Endothelial cell of umbilical vein (primary cell): ENCODE measurements at regions not wholly inside any gene's neighbourhood (a gene's known extent, or its start where the extent isn't known, plus 50 kb on each side); places are given as distances from the start of the nearest gene placed in this dataset.

Experiments used
- BruUV-seq: library from RNA; stranded (reverse); fragments of 400-500 nt; replicated peaks from 2 replicates; lab custom pipeline; 2021; lab: Mats Ljungman, UMichigan
- CTCF ChIA-PET: fragments of 300-600, 350-600 bp; sonication (Branson Sonifier 250); formaldehyde crosslinking; loops from one replicate; lab custom pipeline; 2021; ENCODE audit warnings: antibody characterized with exemption, inconsistent platforms; lab: Charles Lee
- POLR2A ChIA-PET: fragments of 300-600, 350-600 bp; sonication (Branson Sonifier 250); formaldehyde crosslinking; loops from one replicate; lab custom pipeline; 2021; ENCODE audit warnings: antibody characterized with exemption, inconsistent platforms; lab: Charles Lee
- DNase-seq: peaks from one replicate; pipeline ENCODE4 v3.0.0-alpha.2; 2011; ENCODE audit warnings: low read depth, low spot score
- FAIRE-seq: peaks from 2 replicates; lab custom pipeline; 2011; peaks lifted over from hg19 to GRCh38; lab: Jason Lieb, UNC
- H2AFZ ChIP-seq: 2 replicates; pipeline ENCODE4 v1.6.0; 2012; ENCODE audit warnings: low read depth, low read length, control low read depth, inconsistent platforms
- H3K27ac ChIP-seq: 2 replicates; pipeline ENCODE4 v1.5.1; 2011; ENCODE audit warnings: low read depth, mild to moderate bottlenecking, control low read depth, low read length, moderate library complexity; ENCODE audit not compliant: insufficient read depth
- H3K27me3 ChIP-seq, 2 experiments: 2 replicates each; pipeline versions ENCODE4 v1.6.0 to v1.6.1; 2011; ENCODE audit warnings: low read length in 2 of 2, mixed read lengths in 1 of 2; ENCODE audit not compliant: control insufficient read depth in 2 of 2, insufficient read depth in 2 of 2
- H3K36me3 ChIP-seq, 2 experiments: 2 replicates in 1 of 2; 3 replicates in 1 of 2; pipeline ENCODE4 v1.5.1; 2011; ENCODE audit warnings: low read length in 2 of 2, mild to moderate bottlenecking in 1 of 2, moderate library complexity in 1 of 2; ENCODE audit not compliant: control insufficient read depth in 2 of 2, insufficient read depth in 2 of 2; ENCODE audit errors: extremely low read depth in 1 of 2
- H3K4me1 ChIP-seq: 3 replicates; pipeline ENCODE4 v1.5.1; 2011; ENCODE audit warnings: mild to moderate bottlenecking, low read length; ENCODE audit not compliant: control insufficient read depth, insufficient read depth; ENCODE audit errors: extremely low read depth
- H3K4me2 ChIP-seq: 2 replicates; pipeline ENCODE4 v1.6.1; 2011; ENCODE audit warnings: low read length, control low read depth, mixed read lengths; ENCODE audit not compliant: insufficient read depth
- H3K4me3 ChIP-seq, 3 experiments: fragments of 200-600 bp in 1 of 3; sonication (generic), shearing (Covaris generic) in 1 of 3; replicated peaks in 1 of 3; 2 replicates each; pipeline ENCODE4 v1.5.1; 2011 to 2016; ENCODE audit warnings: control low read depth in 3 of 3, low read length in 3 of 3, mild to moderate bottlenecking in 2 of 3, inconsistent platforms in 1 of 3, low read depth in 1 of 3, moderate library complexity in 1 of 3; ENCODE audit not compliant: insufficient read depth in 1 of 3
- H3K79me2 ChIP-seq: 2 replicates; pipeline ENCODE4 v1.6.0; 2012; ENCODE audit warnings: low read length, inconsistent platforms; ENCODE audit not compliant: control insufficient read depth, insufficient read depth
- H3K9ac ChIP-seq: replicated peaks from 2 replicates; pipeline ENCODE3; 2011; ENCODE audit warnings: low read length, control low read depth; ENCODE audit not compliant: insufficient read depth; ENCODE audit errors: extremely low read depth
- H3K9me1 ChIP-seq: replicated peaks from 3 replicates; pipeline ENCODE4 v1.6.0; 2011; ENCODE audit warnings: mild to moderate bottlenecking, low read length; ENCODE audit not compliant: control insufficient read depth, insufficient read depth; ENCODE audit errors: extremely low read depth
- H3K9me3 ChIP-seq: replicated peaks from 2 replicates; pipeline ENCODE4 v1.5.1; 2012; ENCODE audit warnings: low read length, inconsistent platforms; ENCODE audit not compliant: control insufficient read depth, insufficient read depth
- H4K20me1 ChIP-seq: replicated peaks from 2 replicates; pipeline ENCODE3; 2011; ENCODE audit warnings: mild to moderate bottlenecking, low read length; ENCODE audit not compliant: control insufficient read depth, insufficient read depth; ENCODE audit errors: extremely low read depth
- EZH2 ChIP-seq: IDR thresholded peaks from 2 replicates; pipeline ENCODE4 v1.6.1; 2012; ENCODE audit warnings: borderline replicate concordance, low read depth, mild to moderate bottlenecking, moderate library complexity, low read length, inconsistent platforms; ENCODE audit not compliant: severe bottlenecking
- FOS ChIP-seq: IDR thresholded peaks from 2 replicates; pipeline ENCODE4 v1.6.1; 2011; ENCODE audit warnings: mild to moderate bottlenecking, low read length, moderate library complexity, borderline replicate concordance; ENCODE audit not compliant: insufficient read depth
- GATA2 ChIP-seq: IDR thresholded peaks from 2 replicates; pipeline ENCODE4 v1.7.0; 2011; ENCODE audit warnings: low read depth, mild to moderate bottlenecking, moderate library complexity, mixed read lengths, low read length; ENCODE audit not compliant: insufficient read length, insufficient read depth
- JUN ChIP-seq: IDR thresholded peaks from 2 replicates; pipeline ENCODE4 v1.6.1; 2011; ENCODE audit warnings: borderline replicate concordance, low read depth; ENCODE audit not compliant: insufficient read length, insufficient read depth
- MYC ChIP-seq: IDR thresholded peaks from one replicate; pipeline ENCODE4 v1.6.1; 2011; ENCODE audit warnings: mild to moderate bottlenecking, low read depth, low read length
- POLR2A ChIP-seq: IDR thresholded peaks from 2 replicates; pipeline ENCODE4 v1.6.1; 2012; ENCODE audit warnings: low read depth, mild to moderate bottlenecking, control low read depth, low read length
- POLR2AphosphoS5 ChIP-seq: IDR thresholded peaks from 2 replicates; pipeline ENCODE4 v1.6.1; 2012; ENCODE audit warnings: low read depth, mild to moderate bottlenecking, control low read depth, low read length, moderate library complexity; ENCODE audit not compliant: insufficient read depth
- dilution Hi-C: fragments of 300-500 bp; cut with MboI; formaldehyde crosslinking; loops from one replicate; pipeline ENCODE4 v1.15.0; 2019; ENCODE audit warnings: low sequenced_read_pairs; ENCODE audit not compliant: extremely low pct_ligation_motif_present
- intact Hi-C: fragments of 100-400 bp; cut with micrococcal nuclease; formaldehyde crosslinking; loops from one replicate; pipeline ENCODE4 v1.10.0; 2022
- TF ChIP-seq, protein P1 (sequence below), 2 donors: IDR thresholded peaks; 1 replicate in 1 of 2; 2 replicates in 1 of 2; pipeline ENCODE4 v1.5.1; 2011; ENCODE audit warnings: low read length in 2 of 2, mild to moderate bottlenecking in 2 of 2, moderate library complexity in 2 of 2, control low read depth in 1 of 2, inconsistent platforms in 1 of 2, low read depth in 1 of 2; ENCODE audit not compliant: insufficient read depth in 1 of 2; ENCODE audit errors: extremely low read depth in 1 of 2
- TF ChIP-seq, protein P2 (sequence below): IDR thresholded peaks from 2 replicates; pipeline ENCODE4 v1.6.1; 2011; ENCODE audit not compliant: insufficient read depth, insufficient read length

DNA sequence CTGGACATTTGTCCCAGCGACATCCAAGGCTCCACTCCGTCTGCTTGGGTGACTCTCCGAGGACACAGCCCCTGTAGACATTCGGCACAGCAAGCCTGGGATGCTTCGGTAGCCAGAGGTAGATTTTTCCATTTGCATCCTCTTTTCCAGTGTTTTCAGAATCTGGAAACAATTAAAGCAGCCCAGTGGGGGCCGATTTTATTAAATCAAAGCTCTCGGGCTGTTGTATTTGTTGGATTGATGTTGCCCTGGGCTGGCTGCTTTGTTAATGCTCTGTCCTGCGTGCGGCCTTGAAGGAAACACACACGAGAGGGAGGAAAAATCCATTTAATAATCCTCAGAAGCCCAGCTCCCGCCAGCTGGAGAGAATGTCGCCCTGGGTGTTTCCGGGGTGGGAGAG is 158.1 kb upstream of the CIBAR2 start:
- H3K9me1 ChIP-seq, result no peaks in the 10 kb centered on the region
- POLR2A ChIA-PET, result no interaction called here
- FAIRE-seq (no peak), DNase-seq (no peak)
- no peak overlapping the region for H3K4me3 ChIP-seq
- dilution Hi-C loops (no loop called here), intact Hi-C loops (no loop called here)
- no peaks in the 10 kb centered on the region for H3K9me3 ChIP-seq
- BruUV-seq, result no TSS peak
- H2AFZ ChIP-seq, result no peak overlapping the region
- H3K9ac ChIP-seq, result no peak overlapping the region
- no peaks in the 10 kb centered on the region for H4K20me1 ChIP-seq
- no peak overlapping the region for H3K4me2 ChIP-seq
- TF ChIP-seq POLR2AphosphoS5, result no peak
- no peak for TF ChIP-seq JUN
- TF ChIP-seq, protein P1, sequence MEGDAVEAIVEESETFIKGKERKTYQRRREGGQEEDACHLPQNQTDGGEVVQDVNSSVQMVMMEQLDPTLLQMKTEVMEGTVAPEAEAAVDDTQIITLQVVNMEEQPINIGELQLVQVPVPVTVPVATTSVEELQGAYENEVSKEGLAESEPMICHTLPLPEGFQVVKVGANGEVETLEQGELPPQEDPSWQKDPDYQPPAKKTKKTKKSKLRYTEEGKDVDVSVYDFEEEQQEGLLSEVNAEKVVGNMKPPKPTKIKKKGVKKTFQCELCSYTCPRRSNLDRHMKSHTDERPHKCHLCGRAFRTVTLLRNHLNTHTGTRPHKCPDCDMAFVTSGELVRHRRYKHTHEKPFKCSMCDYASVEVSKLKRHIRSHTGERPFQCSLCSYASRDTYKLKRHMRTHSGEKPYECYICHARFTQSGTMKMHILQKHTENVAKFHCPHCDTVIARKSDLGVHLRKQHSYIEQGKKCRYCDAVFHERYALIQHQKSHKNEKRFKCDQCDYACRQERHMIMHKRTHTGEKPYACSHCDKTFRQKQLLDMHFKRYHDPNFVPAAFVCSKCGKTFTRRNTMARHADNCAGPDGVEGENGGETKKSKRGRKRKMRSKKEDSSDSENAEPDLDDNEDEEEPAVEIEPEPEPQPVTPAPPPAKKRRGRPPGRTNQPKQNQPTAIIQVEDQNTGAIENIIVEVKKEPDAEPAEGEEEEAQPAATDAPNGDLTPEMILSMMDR (IDR thresholded peaks at IDR 0.05; ENCODE audit: extremely low read depth in 1 of 2, insufficient read depth in 1 of 2, low read depth in 1 of 2, low read length in 2 of 2), result no peak
- TF ChIP-seq FOS, result no peak
- TF ChIP-seq, protein P2, sequence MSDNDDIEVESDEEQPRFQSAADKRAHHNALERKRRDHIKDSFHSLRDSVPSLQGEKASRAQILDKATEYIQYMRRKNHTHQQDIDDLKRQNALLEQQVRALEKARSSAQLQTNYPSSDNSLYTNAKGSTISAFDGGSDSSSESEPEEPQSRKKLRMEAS, result no peak
- TF ChIP-seq POLR2A, result no peak
- TF ChIP-seq MYC, result no peak
- no peak for TF ChIP-seq GATA2
- TF ChIP-seq EZH2, result no peak
- no peaks in the 10 kb centered on the region for H3K27me3 ChIP-seq
- CTCF ChIA-PET, result no interaction called here
- H3K27ac ChIP-seq, result no peak overlapping the region
- no peaks in the 10 kb centered on the region for H3K36me3 ChIP-seq
- no peaks in the 10 kb centered on the region for H3K4me1 ChIP-seq
- no peaks in the 10 kb centered on the region for H3K79me2 ChIP-seq
